Astrocyte (in vitro differentiated cells and primary cell): ENCODE measurements at regions not wholly inside any gene's neighbourhood (a gene's known extent, or its start where the extent isn't known, plus 50 kb on each side); places are given as distances from the start of the nearest gene placed in this dataset.

Source experiments
- EZH2 ChIP-seq: IDR thresholded peaks from 2 replicates; pipeline ENCODE4 v1.6.1; 2012; ENCODE audit warnings: mild to moderate bottlenecking, low read length, inconsistent platforms; ENCODE audit not compliant: insufficient read depth
- TF ChIP-seq, protein P1 (sequence below): IDR thresholded peaks from 2 replicates; pipeline ENCODE4 v1.5.1; 2011; ENCODE audit warnings: low read depth, mild to moderate bottlenecking, inconsistent platforms, low read length, moderate library complexity; ENCODE audit not compliant: insufficient read depth

DNA sequence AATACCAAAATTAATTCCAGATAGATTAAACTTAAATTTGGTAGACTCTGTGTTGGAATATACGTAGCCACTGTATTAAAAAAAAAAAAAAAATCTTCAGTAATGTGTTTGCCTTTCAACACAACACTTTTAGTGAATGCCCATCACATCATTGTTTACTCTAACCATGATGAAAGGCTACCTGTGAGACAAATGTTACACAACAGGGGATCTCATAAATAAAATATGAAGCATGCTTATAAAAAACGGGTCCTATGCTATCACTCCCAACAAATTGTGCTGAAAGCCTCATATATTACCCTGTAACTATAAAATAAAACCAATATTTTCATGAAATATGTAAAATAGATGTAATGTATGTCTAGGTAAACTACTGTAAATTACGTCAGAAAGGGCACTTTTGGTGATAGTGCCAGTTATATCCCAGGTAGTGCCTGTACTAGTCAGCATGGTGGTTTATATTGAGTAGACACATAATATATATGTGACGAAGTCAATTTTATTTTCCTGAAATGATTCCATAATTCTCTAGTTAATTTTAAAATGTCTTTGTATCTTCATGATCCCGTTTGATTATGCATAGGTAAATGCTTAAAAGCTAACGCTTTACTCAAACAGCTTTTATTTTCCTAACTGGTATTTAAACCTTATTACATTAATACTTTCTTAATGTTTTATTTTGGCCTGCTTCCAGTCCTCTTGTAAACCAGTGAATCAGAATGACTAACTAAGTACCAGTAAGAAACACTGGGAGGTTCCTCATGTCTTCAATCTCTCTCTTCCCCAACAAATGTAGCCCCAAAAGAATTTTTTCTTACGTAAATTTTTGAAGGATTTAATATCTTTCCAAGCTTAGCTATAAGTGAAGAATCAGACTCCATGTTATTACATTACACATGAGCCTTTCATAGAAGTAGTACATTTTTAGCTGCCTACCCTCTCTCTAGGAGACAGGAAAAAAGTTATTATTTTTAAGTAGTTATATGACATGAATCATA lies 420.3 kb downstream of the GABRG2 start:
- TF ChIP-seq, protein P1, sequence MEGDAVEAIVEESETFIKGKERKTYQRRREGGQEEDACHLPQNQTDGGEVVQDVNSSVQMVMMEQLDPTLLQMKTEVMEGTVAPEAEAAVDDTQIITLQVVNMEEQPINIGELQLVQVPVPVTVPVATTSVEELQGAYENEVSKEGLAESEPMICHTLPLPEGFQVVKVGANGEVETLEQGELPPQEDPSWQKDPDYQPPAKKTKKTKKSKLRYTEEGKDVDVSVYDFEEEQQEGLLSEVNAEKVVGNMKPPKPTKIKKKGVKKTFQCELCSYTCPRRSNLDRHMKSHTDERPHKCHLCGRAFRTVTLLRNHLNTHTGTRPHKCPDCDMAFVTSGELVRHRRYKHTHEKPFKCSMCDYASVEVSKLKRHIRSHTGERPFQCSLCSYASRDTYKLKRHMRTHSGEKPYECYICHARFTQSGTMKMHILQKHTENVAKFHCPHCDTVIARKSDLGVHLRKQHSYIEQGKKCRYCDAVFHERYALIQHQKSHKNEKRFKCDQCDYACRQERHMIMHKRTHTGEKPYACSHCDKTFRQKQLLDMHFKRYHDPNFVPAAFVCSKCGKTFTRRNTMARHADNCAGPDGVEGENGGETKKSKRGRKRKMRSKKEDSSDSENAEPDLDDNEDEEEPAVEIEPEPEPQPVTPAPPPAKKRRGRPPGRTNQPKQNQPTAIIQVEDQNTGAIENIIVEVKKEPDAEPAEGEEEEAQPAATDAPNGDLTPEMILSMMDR, result no peak
- TF ChIP-seq EZH2, result no peak
